CD14-positive monocyte (primary cell): ENCODE measurements at regions not wholly inside any gene's neighbourhood (a gene's known extent, or its start where the extent isn't known, plus 50 kb on each side); places are given as distances from the start of the nearest gene placed in this dataset.

Experiments used
- DNase-seq, 3 donors: peaks; one replicate each; pipeline ENCODE4 v3.0.0-alpha.2; 2011 to 2022
- H2AFZ ChIP-seq: 2 replicates; pipeline ENCODE4 v1.6.0; 2012; ENCODE audit warnings: mild to moderate bottlenecking, low read depth, low read length, inconsistent platforms; ENCODE audit not compliant: insufficient read depth, poor library complexity, severe bottlenecking
- H3K27ac ChIP-seq, 2 donors: 1 replicate in 1 of 2; 2 replicates in 1 of 2; pipeline ENCODE4 v1.5.1; 2012 to 2013; ENCODE audit warnings: low read length in 2 of 2, control low read depth in 1 of 2, inconsistent platforms in 1 of 2, low read depth in 1 of 2, mild to moderate bottlenecking in 1 of 2
- H3K27me3 ChIP-seq, 2 donors: one replicate each; pipeline versions ENCODE4 v1.6.0 to v1.6.1; 2011 to 2013; ENCODE audit warnings: low read length in 2 of 2; ENCODE audit not compliant: control insufficient read depth in 2 of 2, insufficient read depth in 2 of 2
- H3K36me3 ChIP-seq, 2 donors: replicated peaks in 1 of 2; 1 replicate in 1 of 2; 2 replicates in 1 of 2; pipeline versions ENCODE4 v1.5.1 to v1.6.1; 2012 to 2013; ENCODE audit warnings: low read length in 2 of 2, control low read depth in 1 of 2, inconsistent platforms in 1 of 2, mild to moderate bottlenecking in 1 of 2; ENCODE audit not compliant: insufficient read depth in 2 of 2, control insufficient read depth in 1 of 2
- H3K4me1 ChIP-seq, 2 donors: 1 replicate in 1 of 2; 2 replicates in 1 of 2; pipeline versions ENCODE4 v1.5.1 to v1.6.1; 2012 to 2013; ENCODE audit warnings: low read length in 2 of 2, control low read depth in 1 of 2, inconsistent platforms in 1 of 2, mild to moderate bottlenecking in 1 of 2, moderate library complexity in 1 of 2; ENCODE audit not compliant: insufficient read depth in 2 of 2, control insufficient read depth in 1 of 2
- H3K4me2 ChIP-seq: replicated peaks from 2 replicates; pipeline ENCODE3; 2012; ENCODE audit warnings: low read length, moderate library complexity, mild to moderate bottlenecking; ENCODE audit not compliant: poor library complexity, severe bottlenecking; ENCODE audit errors: extremely low read depth
- H3K4me3 ChIP-seq, 3 experiments: fragments of 200-600 bp in 1 of 3; sonication (generic) in 1 of 3; replicated peaks in 1 of 3; 1 replicate in 2 of 3; 2 replicates in 1 of 3; pipeline ENCODE4 v1.5.1; 2011 to 2013; ENCODE audit warnings: low read length in 3 of 3, mild to moderate bottlenecking in 3 of 3, control low read depth in 2 of 3, low read depth in 2 of 3, inconsistent platforms in 1 of 3, moderate library complexity in 1 of 3
- H3K79me2 ChIP-seq: 2 replicates; pipeline ENCODE4 v1.6.0; 2012; ENCODE audit warnings: mild to moderate bottlenecking, control low read depth, inconsistent platforms, low read length, moderate library complexity; ENCODE audit not compliant: insufficient read depth
- H3K9ac ChIP-seq: 2 replicates; pipeline ENCODE4 v1.6.0; 2017; ENCODE audit warnings: low read length, mild to moderate bottlenecking; ENCODE audit not compliant: insufficient read depth, poor library complexity, severe bottlenecking
- H3K9me3 ChIP-seq, 2 donors: replicated peaks in 1 of 2; 1 replicate in 1 of 2; 2 replicates in 1 of 2; pipeline versions ENCODE4 v1.5.1 to v1.6.1; 2012 to 2013; ENCODE audit warnings: low read length in 2 of 2, control low read depth in 1 of 2; ENCODE audit not compliant: control insufficient read depth in 1 of 2, insufficient read depth in 1 of 2
- H4K20me1 ChIP-seq: 2 replicates; pipeline ENCODE4 v1.6.0; 2012; ENCODE audit warnings: mild to moderate bottlenecking, low read length, control low read depth, moderate library complexity; ENCODE audit not compliant: insufficient read depth
- H3K27ac Mint-ChIP-seq, 7 donors: one replicate each; pipeline ENCODE4 v1.8.0; 2020; ENCODE audit warnings: mild to moderate bottlenecking in 7 of 7, mixed read lengths in 7 of 7, moderate library complexity in 6 of 7, inconsistent platforms in 2 of 7
- H3K27me3 Mint-ChIP-seq, 3 donors: one replicate each; pipeline ENCODE4 v1.8.0; 2021 to 2022; ENCODE audit warnings: low read depth in 3 of 3, mild to moderate bottlenecking in 3 of 3, mixed read lengths in 3 of 3, moderate library complexity in 3 of 3, inconsistent platforms in 1 of 3
- H3K36me3 Mint-ChIP-seq, 2 donors: one replicate each; pipeline ENCODE4 v1.8.0; 2020; ENCODE audit warnings: mixed read lengths in 2 of 2, inconsistent platforms in 1 of 2, mild to moderate bottlenecking in 1 of 2
- H3K4me1 Mint-ChIP-seq: one replicate; pipeline ENCODE4 v1.8.0; 2020; ENCODE audit warnings: mild to moderate bottlenecking, mixed read lengths
- H3K4me3 Mint-ChIP-seq, 2 donors: one replicate each; pipeline ENCODE4 v1.8.0; 2020; ENCODE audit warnings: mild to moderate bottlenecking in 2 of 2, mixed read lengths in 2 of 2, moderate library complexity in 1 of 2
- H3K9me3 Mint-ChIP-seq, 7 donors: one replicate each; pipeline ENCODE4 v1.8.0; 2020 to 2022; ENCODE audit warnings: mixed read lengths in 7 of 7, mild to moderate bottlenecking in 6 of 7, moderate library complexity in 6 of 7, inconsistent platforms in 2 of 7
- WGBS: methylation state at CpG from one replicate; pipeline ENCODE4 v1.1.5; 2013; ENCODE audit warnings: missing lambda C conversion rate; ENCODE audit not compliant: insufficient coverage; 5-methylcytosine and 5-hydroxymethylcytosine counted together
- intact Hi-C, 2 donors: fragments of 100-400 bp; cut with micrococcal nuclease; formaldehyde crosslinking; loops; one replicate each; pipeline versions ENCODE4 v1.15.0 to v1.15.1; 2023
- TF ChIP-seq, protein P1 (sequence below): fragments of 200-600 bp; IDR thresholded peaks from one replicate; pipeline ENCODE4 v1.8.0; 2022; ENCODE audit warnings: antibody characterized with exemption, mild to moderate bottlenecking

- Mint-ChIP-seq H3K27me3 (peaks cover 0 to 2% (median 0%) of the 10 kb centered on the region in 3 donors), H3K27ac (no peak overlapping the region), H3K9me3 (no peaks in the 10 kb centered on the region), H3K4me3 (no peak overlapping the region), H3K4me1 (peaks cover 16% of the 10 kb centered on the region), H3K36me3 (peaks cover 7 to 9% of the 10 kb centered on the region in 2 donors)
- WGBS, result 98% methylated on average over 7 of the region's 16 CpGs
- TF ChIP-seq, protein P1, sequence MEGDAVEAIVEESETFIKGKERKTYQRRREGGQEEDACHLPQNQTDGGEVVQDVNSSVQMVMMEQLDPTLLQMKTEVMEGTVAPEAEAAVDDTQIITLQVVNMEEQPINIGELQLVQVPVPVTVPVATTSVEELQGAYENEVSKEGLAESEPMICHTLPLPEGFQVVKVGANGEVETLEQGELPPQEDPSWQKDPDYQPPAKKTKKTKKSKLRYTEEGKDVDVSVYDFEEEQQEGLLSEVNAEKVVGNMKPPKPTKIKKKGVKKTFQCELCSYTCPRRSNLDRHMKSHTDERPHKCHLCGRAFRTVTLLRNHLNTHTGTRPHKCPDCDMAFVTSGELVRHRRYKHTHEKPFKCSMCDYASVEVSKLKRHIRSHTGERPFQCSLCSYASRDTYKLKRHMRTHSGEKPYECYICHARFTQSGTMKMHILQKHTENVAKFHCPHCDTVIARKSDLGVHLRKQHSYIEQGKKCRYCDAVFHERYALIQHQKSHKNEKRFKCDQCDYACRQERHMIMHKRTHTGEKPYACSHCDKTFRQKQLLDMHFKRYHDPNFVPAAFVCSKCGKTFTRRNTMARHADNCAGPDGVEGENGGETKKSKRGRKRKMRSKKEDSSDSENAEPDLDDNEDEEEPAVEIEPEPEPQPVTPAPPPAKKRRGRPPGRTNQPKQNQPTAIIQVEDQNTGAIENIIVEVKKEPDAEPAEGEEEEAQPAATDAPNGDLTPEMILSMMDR, result no peak
- no peak overlapping the region for H3K4me2 ChIP-seq
- no peak overlapping the region for H3K4me3 ChIP-seq
- H3K27me3 ChIP-seq, result no peaks in the 10 kb centered on the region
- H3K9me3 ChIP-seq, result no peaks in the 10 kb centered on the region
- intact Hi-C loops, result no loop called here
- no peak for DNase-seq
- no peak overlapping the region for H3K9ac ChIP-seq
- no peak overlapping the region for H2AFZ ChIP-seq
- H4K20me1 ChIP-seq, result no peaks in the 10 kb centered on the region
- H3K4me1 ChIP-seq, result peaks cover 5 to 7% of the 10 kb centered on the region in 2 donors
- no peaks in the 10 kb centered on the region for H3K79me2 ChIP-seq
- no peaks in the 10 kb centered on the region for H3K36me3 ChIP-seq
- no peak overlapping the region for H3K27ac ChIP-seq
Observed at GRCh38 chr4:3343358-3343757, 50.5 kb downstream of the RGS12 start.

GRCh38 chr4:3344104-3344503 lies 51.3 kb downstream of the RGS12 start:
- Histone ChIP-seq H3K4me1 (peaks cover 5 to 7% of the 10 kb centered on the region in 2 donors), H3K9me3 (no peaks in the 10 kb centered on the region), H4K20me1 (no peaks in the 10 kb centered on the region), H3K4me2 (no peak overlapping the region), H2AFZ (no peak overlapping the region), H3K9ac (no peak overlapping the region), H3K4me3 (no peak overlapping the region), H3K36me3 (no peaks in the 10 kb centered on the region), H3K79me2 (no peaks in the 10 kb centered on the region), H3K27ac (no peak overlapping the region), H3K27me3 (no peaks in the 10 kb centered on the region)
- TF ChIP-seq, protein P1, result no peak
- intact Hi-C loops, result no loop called here
- Mint-ChIP-seq H3K4me1 (peaks cover 16% of the 10 kb centered on the region), H3K27me3 (peaks cover 0 to 2% (median 0%) of the 10 kb centered on the region in 3 donors), H3K27ac (peak overlapping the region in 1 of 7 donors; percentile 26), H3K9me3 (no peaks in the 10 kb centered on the region), H3K36me3 (peaks cover 7 to 9% of the 10 kb centered on the region in 2 donors), H3K4me3 (no peak overlapping the region)
- DNase-seq, result no peak
- WGBS, result 98% methylated on average over 9 of the region's 9 CpGs
